ENCODE measurements at regions not wholly inside any gene's neighbourhood (a gene's known extent, or its start where the extent isn't known, plus 50 kb on each side); places are given as distances from the start of the nearest gene placed in this dataset.

DNA sequence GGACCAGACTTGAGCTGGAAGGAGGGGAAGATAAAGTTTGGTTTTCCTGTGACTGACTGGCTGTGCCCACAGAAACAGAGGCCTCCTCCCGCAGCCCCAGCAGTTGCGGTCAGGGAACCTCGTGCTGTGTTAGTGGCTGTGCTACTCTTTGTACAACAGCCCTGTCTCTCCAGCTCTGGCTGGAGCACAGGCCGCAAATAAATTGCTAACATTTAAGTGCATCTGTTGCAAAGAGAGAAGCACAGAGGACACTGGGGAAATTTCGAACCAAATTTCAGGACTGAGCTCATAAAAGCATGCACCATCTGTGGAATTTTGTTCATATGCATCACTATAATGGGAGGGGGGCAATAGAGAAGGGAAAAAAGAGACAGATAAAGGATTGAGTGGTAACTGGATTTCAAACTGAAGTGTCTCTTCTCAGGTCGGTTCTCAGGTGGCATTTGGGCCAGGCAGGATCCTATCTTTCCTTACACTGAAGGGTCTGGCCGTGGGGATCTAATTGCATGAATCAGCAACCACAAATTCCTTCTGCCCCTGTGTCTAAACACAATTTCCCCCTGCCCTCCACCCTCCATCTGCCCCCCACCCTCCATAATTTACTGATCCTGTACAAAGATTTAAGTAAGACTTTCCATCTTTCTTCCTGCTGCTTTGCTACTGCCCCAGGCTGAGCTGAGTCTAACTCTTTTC, 88.9 kb upstream of the ATXN1 start:
- no peak for DNase-seq

DNA sequence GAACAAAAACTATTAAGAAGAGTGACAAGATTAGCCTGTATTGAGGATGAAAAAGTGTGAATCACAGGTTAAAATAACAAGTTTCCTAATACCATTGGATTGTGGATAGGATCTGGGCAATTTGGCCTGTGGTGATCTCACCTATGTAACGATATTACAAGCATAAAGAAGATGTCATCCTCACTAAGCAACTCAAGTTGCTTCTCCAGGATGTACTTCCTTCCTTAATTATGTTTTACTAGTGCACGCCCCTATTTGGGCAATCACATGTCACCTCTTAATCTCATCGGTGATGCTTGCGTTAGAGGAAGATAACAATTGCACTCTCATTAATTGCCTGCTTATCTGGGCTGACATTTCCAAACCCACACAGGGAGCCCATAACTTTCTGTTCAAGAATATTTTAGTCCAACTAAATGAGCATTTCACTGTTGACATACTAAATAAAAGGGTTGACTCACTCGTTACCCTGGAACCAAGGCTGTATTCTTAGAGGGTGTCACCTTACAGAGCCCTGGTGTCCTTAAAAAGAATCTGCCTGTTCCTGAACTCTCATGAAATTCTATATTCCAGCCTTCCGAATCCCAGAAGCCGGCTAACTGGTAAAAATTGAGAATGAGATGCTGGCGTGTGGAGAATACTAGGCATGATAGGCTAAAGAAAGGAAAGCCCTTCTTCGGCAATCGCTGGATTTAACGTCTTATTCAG, 88.2 kb upstream of the ATXN1 start:
- no peak for DNase-seq

DNA sequence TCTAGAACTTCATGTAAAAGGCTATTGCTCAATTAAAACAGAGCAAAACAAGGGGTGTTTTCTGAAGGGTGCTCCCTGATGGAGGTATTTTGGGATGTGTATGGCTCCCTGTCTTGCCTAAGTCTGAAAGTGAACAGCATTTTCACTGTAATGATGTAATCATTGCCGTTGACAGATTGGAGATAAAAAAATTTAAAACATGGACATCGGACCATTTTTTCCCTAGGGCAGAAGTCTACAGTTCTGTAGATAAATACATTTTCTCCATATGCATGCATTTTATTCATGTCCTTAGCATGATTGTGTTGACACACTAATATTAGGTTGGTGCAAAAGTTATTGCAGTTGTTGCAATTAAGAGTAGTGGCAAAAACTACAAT, 85.1 kb upstream of the ATXN1 start:
- no peak for DNase-seq

DNA sequence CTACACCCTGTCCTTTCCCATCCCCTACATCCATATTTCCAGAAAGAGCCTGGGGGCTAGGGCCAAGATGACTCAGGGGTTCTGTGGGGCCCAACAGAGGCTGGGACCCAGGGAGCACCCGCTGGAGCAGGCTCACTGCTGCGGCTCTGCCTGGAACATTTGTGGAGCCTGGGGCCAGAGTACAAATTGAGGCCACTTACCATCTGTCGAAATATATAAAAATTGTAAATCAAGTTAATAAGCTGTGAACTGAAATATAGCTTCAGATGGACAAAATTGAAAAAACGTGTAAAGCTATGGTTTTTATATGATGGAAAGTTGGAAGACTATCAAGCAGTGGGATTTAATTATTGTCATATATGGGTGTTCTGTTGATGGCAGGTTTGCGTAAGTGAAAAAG, 82.9 kb upstream of the ATXN1 start:
- no peak for DNase-seq

DNA sequence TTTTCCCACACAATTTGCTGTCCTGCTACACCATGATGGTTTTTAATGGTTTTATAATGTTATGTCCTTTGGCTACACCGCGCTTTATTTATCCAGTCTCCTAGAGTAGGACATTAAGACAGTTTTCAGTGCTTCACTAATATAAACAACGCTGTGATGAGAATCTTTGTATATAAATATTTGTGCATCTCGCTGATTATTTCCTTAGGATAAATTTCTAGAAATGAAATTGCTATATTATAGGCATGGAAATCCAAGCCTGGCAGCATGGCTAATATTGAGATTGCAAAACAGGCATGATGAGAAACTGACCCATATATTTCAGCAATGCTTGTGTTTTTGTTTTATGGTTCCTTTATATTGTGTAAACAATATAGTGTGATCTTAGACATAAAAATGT, 81.4 kb upstream of the ATXN1 start:
- DNase-seq = no peak

DNA sequence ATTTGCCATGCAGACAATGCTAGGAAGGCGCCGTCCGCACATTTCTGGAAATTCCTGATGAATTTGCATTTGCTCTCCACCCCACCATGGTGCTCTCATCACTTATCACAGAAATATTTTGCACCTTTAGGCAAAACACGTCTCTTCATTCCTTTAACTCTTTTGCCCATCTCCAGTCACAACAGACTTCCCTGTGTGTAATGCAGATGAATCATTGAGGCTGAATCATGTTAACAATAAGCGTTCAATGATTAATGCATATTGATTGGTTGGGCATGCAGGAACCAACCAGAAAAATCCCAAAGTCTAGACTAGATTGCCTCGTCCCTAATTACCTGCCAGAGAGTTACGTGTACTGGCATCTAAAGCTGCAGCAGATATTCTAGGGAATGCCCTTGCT, 80.0 kb upstream of the ATXN1 start:
- DNase-seq = no peak

DNA sequence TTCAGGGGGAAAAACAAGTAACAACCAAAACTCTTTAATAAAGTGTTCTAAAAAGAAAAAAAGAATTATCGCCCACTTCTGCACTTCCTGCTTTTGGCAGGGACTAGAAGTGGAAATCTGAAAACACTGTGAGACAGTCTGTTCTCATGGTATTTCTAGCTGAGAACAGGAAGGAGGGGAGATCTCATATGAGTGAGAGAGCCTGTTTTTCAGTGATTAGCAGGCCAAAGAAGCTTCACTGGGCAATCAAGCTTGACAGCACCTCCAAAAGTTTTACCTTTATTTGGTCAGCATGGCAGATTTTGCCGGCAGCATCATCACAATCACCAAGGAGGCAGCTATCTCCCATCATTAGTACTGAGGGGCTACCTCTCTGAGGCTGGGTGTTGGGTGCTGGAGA, 79.5 kb upstream of the ATXN1 start:
- DNase-seq = no peak

DNA sequence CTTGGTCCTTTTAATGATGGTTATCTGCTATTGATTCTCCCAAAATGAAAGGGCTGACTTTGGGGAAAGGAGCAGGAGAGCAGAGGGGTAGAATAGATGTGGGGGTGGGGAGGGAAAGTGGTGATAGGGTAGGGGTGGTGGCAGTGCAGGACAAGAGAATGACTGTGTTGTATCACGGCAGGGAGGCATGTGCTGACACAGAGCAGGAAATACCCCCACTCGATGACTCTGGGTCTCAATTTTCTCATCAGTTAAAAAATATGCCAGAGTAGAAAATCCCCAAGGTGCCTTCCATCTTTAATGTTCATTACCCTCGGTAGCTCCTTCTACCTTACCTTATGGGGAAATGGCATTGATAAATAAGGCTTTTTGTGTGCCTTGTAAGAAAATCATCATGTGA, 79.0 kb upstream of the ATXN1 start:
- no peak for DNase-seq

DNA sequence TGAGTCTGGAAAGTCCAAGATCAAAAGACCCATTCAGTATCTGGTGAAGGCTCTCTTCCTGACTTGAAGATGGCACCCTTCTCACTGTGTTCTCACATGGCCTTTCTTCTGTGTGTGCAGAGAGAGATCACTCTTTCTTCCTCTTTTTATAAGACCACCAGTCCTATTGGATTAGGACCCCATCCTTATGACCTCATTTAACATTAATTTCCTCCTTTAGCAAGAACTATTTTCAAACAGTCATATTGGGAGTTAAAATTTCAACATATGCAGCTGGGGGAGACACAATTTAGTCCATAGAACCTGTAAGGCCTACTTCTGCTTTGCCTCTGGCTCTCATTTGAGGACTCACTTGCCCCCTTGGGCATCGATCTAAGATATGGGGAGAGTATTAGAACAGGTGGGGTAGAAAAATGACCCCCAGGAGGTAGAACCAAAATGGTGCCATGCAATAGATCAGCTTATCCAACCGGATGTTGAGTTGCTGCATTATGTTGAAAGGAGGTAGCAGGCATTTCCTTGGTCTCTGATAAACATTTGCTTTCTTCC, 78.4 kb upstream of the ATXN1 start:
- DNase-seq = no peak

DNA sequence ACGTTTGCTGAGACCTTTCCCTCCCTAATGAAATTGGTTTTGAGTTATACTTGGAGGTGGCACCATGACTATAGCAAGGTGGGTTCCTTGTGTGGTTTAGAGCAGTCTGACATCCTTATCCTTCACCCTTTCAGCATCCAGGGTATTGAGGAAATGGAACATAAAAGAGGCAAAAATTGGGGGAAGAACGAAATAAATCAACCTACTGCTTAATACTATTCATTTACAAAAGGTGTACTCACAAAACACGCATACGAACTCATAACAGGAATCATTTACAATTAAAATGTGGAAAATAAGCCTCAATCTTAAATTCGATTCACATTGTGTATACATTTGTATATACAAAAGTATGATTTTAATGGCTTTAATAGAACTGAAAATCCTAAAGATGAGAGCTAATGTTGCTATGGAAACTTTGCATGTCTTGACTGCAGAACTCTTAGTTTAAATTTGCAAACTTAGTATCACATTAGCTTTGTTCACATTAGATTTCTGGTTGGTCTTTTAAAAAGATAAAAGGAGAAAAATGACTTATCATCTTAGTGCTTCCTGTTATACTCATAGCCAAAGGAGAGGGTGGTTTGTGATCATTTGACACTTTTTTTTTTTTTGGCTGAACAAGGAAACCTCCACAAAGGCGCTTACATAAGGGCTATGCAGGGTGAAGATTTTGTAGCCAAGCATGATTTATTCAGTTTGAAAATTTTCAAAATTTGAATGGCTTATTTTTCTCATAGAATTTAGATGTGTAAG, 76.1 kb upstream of the ATXN1 start:
- DNase-seq = no peak

DNA sequence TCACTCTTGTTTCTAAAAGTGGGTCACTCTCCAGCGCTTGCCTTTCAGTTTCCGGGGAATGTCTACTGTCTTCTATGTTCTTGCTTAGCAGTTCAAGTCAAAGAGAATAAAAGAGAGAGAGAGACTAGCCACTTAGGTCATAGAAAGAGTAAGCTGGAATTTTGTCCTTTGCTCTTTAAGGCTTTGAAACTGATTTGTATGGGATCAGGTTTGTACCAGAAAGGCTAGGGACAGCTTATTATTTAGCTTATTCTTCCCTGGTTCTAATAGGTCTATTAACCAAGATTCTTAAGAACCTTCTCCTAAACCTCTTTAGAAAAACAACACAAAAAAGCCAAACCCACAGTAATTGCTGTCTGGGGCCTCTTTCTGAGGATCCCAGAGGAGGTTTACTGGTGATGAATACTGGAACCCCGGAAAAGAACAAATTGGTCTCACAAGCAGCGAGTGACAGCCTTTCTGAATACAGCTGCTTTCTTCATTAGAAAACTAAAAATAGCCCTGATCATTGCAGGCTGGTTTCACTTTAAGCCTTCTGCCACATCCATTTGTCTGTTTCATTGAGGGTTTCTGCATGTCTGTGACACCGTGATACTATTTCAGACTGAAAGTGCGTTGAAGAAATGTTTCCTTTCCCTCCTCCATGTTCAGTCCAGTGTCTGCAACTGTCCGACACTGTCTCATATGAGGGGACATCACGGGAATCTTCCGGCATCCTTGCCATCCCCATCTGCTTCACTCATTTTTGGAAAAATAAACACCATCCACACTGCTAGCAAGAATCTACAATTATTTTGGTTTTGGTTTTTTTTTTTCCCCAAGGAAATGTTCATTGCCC, 75.1 kb upstream of the ATXN1 start:
- DNase-seq = no peak

DNA sequence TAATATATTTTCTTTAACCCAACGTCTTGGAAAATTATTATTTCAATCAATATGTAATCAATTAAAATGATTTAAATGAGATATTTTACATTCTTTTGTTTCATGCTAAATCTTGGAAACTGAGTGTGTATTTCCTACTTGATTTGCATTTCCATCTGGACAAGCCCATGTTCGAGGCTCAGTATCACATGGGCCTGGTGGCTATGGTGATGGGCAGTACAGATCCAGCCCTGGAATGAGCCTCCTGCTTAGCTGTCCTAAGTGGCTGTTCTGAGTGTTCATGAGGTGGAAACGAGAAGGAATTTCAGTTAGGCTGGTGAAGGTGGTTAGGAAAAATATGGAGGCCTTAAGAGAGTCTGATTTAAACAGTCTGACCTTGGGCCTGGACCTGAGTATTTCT, 73.0 kb upstream of the ATXN1 start:
- DNase-seq = no peak

DNA sequence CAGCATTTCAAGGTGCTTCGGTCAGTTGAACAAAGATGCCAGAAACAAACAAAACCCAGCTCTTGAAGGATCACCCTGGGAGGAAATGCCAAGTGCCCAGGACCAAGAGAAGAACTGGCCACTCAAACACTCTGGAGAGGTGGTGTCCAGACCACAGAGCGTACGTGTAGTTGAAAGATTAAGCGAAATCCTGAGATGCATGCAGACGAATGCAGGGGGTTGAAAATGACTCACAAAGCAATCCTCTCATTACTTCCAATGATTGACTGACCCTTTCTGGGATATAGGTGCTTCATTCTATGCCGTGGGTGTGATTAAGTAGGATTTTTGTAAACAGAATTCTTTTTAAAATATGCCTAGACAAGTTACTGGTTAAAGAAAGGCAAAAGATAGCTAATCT, 71.5 kb upstream of the ATXN1 start:
- DNase-seq = no peak

DNA sequence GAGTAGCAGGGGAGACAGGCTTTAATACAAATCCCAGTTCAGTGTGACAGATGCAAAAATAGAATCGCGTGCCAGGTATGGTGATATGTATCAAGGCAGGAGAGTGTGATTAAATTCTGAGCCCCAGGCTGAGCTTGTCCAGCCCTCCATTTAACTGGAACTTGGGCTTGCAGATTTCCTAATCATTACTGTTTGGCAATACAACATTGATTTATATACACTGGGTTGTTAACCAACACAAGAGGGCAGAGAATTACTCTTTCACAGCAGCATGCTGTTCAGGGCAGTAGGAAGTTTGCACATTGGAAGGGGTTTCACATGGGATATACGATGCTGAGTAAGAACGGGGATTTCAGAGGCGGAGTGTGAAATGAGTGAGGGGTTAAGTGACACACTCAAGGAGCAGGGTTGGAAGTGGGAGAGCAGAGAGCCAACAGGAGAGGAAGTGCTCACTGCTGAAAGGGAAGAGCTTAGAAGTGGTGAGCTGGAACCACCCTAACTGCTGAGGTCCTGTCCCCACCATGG, 70.8 kb upstream of the ATXN1 start:
- DNase-seq = no peak

DNA sequence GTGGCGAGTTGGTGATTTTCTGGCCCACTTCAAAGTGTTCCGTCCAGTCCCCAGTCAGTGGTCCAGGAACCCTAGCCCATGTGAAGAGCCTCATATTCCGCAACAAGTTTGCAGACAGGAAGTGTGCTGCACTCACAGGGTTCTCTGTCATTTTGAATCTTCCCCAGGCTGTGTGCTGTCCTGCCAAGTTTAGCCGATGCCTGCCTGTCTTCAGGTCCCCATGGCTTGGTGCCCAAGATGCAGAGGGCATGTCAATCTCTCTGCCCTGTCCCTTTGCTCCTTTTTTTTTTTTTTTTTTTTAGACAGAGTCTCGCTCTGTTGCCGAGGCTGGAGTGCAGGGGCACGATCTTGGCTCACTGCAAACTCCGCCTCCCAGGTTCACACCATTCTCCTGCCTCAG, 69.9 kb upstream of the ATXN1 start:
- no peak for DNase-seq

DNA sequence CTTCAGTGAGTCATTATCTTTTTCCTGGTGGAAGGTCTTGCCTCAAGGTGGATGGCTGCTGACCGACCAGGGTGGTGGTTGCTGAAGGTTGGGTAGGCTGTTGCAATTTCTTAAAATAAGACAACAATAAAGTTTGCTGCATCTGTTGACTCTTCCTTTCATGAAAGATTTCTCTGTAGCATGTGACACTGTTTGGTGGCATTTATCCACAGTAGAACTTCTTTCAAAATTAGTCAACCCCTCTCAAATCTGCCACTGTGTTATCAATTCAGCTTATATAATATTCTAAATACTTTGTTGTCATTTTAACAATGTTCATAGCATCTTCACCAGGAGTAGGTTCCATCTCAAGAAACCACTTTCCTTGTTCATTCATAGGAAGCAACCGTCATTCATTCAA, 66.8 kb upstream of the ATXN1 start:
- no peak for DNase-seq

DNA sequence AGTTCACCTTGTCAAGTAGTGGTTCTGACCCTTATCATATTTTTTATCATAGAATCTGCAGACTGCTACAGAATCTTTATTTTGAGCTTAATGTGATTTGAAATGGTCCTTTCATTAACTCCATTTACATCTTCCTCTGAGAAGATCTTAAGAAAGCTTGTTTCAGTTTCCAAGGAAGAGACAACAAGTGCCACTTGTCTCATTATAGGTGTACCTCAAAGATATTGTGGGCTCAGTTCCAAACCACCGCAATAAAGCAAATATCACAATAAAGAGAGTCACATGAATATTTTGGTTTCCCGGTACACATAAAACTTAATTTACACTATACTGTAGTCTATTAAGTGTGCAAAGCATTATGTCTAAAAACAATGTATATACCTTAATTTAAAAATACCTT, 66.4 kb upstream of the ATXN1 start:
- DNase-seq = no peak

DNA sequence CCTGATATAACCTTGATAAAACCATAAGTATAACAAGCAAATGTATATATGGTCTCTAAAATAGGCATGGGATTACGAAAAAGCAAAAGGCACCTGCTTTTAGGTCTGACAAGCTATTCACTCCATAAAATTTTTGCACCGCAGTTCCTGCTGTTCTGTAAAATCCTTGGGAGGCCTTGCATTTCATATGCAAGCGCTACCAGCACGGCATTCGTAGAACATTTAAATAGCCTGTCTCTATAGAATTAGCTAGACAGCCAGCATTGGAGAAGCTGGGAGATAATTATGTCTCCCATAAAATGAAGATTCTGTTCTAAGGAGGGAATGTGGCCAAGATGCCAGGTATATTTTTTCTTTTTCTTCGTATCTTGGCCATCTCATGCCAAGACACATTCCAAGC, 64.5 kb upstream of the ATXN1 start:
- no peak for DNase-seq

DNA sequence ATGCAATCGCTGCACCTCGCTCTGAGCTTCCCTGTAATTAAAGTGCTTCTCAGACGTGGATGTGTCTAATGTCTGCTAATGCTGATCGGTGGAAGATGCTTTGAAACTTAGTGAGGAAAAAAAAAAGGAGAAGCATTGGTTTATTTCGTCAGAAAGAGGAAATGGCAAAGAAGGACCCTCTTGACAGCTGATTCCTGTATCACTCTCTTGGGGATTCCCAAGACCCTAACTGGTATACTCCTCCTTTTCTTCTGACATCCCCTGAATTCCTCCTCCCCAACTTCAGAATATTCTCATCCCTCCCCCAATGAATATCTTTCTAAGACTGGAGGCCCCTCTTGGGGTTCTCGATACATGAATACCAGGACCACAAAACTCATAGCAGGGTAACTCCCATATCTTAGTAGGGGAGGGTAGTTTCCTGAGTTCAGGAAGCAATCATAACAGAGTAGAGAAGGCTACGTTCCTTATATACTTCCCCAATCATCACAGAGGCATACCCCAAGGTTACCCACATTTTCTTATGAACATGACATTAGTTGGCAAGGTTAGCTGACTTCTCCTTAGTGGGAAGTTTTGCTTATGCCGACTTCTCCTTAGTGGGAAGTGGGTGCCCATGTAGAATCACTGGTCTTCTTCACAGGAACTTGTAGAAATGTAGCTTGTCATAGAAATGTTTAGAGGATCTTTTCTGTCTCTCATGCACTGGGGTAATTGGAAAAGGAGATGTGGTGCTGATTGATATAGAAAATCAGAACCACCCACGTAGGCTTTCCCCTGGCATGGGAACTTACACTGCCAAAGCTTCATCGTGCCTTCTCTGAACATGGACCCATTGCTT, 63.8 kb upstream of the ATXN1 start:
- no peak for DNase-seq

DNA sequence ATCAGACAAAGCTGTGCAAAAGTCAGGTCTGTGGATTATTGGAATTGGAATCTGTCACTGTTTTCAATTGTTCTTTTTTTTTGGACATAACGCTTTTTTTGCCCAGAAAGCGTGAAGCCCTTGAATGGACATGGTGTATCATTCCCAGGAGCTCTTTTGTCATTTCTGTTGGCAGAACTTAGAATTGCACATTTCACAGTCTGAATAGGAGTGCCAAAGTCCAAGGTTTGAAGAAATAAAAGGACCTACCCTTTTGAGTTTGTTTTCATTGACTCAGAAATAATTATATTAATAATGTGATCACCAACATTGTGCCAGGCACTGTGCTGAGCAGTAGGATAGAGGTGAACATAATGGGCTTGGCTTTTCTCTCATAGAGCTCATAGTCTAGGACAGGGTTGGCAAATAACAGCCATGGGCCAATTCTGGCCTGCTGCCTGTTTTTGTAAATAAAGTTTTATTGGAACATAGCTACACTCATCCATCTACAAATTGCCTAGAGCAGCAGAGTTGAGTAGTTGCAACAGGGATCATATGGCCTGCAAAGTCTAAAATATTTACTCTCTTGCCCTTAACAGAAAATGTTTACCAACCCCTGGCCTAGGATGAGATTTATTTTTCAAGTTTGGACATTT, 62.6 kb upstream of the ATXN1 start:
- DNase-seq = no peak

DNA sequence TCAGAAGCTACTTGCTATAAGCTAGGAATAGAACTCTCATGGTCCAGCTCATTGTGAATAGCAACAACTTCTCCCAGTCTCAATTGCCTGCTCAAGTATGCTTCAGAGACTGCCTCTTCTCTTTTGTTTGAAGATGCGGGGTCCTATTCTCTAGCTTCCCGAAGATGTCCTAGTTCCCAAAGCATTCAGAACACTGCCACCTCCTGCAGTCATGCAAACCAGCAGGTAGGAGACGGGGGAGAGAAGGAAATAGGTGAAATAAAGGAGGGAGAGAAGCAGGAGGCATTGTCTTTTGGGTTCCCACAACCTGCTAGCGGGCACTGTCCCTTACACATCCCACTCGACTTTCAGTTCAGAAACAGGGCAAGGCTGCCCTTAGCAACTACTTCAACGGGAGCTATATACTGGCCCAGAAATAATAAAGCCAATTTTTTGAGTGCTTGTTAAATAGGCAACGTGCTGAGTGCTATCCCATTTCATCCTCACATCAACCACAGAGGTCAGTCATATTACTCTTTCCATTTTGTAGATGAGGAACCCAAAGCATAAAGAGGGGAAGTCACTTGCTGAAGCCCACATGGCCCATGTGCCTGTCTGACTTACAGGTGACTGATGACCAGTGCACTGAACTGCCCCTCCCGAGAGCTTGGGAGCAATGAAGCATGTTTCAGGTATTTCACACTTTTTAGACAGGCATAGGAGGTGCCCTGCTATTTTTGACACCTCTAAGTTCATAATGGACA, 61.9 kb upstream of the ATXN1 start:
- DNase-seq = no peak

Measured in NCI-H187 (cell line).